A673 (cell line): ENCODE measurements at regions not wholly inside any gene's neighbourhood (a gene's known extent, or its start where the extent isn't known, plus 50 kb on each side); places are given as distances from the start of the nearest gene placed in this dataset.
A peak's percentile ranks its signal among the peaks of the same experiment; 100 is the strongest.

ENCODE experiments used
- BruUV-seq: library from RNA; stranded (reverse); fragments of 400-500 nt; replicated peaks from 2 replicates; lab custom pipeline; 2021; lab: Mats Ljungman, UMichigan
- CTCF ChIA-PET: fragments of 300-600 bp; sonication (Branson Sonifier 250); formaldehyde crosslinking; loops from one replicate; lab custom pipeline; 2022; ENCODE audit warnings: antibody characterized with exemption; lab: Charles Lee
- POLR2A ChIA-PET: fragments of 300-600 bp; sonication (Branson Sonifier 250); formaldehyde crosslinking; loops from one replicate; lab custom pipeline; 2022; ENCODE audit warnings: antibody characterized with exemption; ENCODE audit not compliant: low non-redundant PET; lab: Charles Lee
- DNase-seq: peaks from one replicate; pipeline ENCODE4 v3.0.0-alpha.2; 2015; ENCODE audit warnings: low spot score
- H3K27ac ChIP-seq: fragments of 200-600 bp; sonication (generic); 2 replicates; pipeline ENCODE4 v1.5.1; 2016; ENCODE audit warnings: mixed run types, low read depth, mild to moderate bottlenecking, mixed read lengths, antibody characterized with exemption, low read length; ENCODE audit not compliant: poor library complexity, severe bottlenecking
- H3K27me3 ChIP-seq: fragments of 200-600 bp; sonication (generic); replicated peaks from 2 replicates; pipeline ENCODE4 v1.6.1; 2017; ENCODE audit warnings: mixed run types, low read depth, mild to moderate bottlenecking, mixed read lengths, antibody characterized with exemption, low read length; ENCODE audit not compliant: insufficient read depth, poor library complexity
- H3K36me3 ChIP-seq: fragments of 200-600 bp; sonication (generic); 2 replicates; pipeline ENCODE4 v1.6.1; 2016; ENCODE audit warnings: mixed run types, mild to moderate bottlenecking, mixed read lengths, antibody characterized with exemption, low read length; ENCODE audit not compliant: insufficient read depth, poor library complexity, severe bottlenecking
- H3K4me1 ChIP-seq: fragments of 200-600 bp; sonication (generic); 2 replicates; pipeline ENCODE4 v1.6.1; 2017; ENCODE audit warnings: mixed run types, mild to moderate bottlenecking, mixed read lengths, antibody characterized with exemption, low read length; ENCODE audit not compliant: insufficient read depth, poor library complexity, severe bottlenecking
- H3K4me3 ChIP-seq: fragments of 200-600 bp; sonication (generic); 2 replicates; pipeline ENCODE4 v1.5.1; 2016; ENCODE audit warnings: low read depth, mixed run types, mild to moderate bottlenecking, mixed read lengths, low read length; ENCODE audit not compliant: poor library complexity, severe bottlenecking
- H3K9me3 ChIP-seq: fragments of 200-600 bp; sonication (generic); 2 replicates; pipeline ENCODE4 v1.6.1; 2016; ENCODE audit warnings: mixed run types, low read depth, mild to moderate bottlenecking, mixed read lengths, antibody characterized with exemption, low read length; ENCODE audit not compliant: poor library complexity, severe bottlenecking
- EZH2 ChIP-seq: fragments of 200-600 bp; sonication (generic); IDR thresholded peaks from 2 replicates; pipeline ENCODE4 v1.6.1; 2017; ENCODE audit warnings: borderline replicate concordance, low read depth, mild to moderate bottlenecking, mixed read lengths, antibody characterized with exemption, low read length; ENCODE audit not compliant: poor library complexity, severe bottlenecking
- intact Hi-C: fragments of 100-400 bp; cut with micrococcal nuclease; formaldehyde crosslinking; loops from one replicate; pipeline ENCODE4 v1.10.0; 2022; ENCODE audit not compliant: unreplicated experiment
- TF ChIP-seq, protein P1 (sequence below): fragments of 300-800, 200-600 bp; sonication (generic); conservative IDR thresholded peaks from 2 replicates; pipeline ENCODE4 v1.5.1; 2017; ENCODE audit warnings: low read depth, mild to moderate bottlenecking, antibody characterized with exemption, low read length, moderate library complexity, mixed read lengths

- ChIA-PET CTCF (interaction anchor here (0.8 kb wide), 1 partner anchor 75 kb away, joined by 3 read pairs; no protein-coding TSS in a partner anchor), POLR2A (no interaction called here)
Observed at GRCh38 chr1:95308276-95309030, 74.4 kb downstream of the RWDD3 start.

GRCh38 chr1:95309031-95309471 lies 75.0 kb downstream of the RWDD3 start:
- Histone ChIP-seq H3K4me1 (peaks cover 12% of the 10 kb centered on the region), H3K27me3 (no peaks in the 10 kb centered on the region), H3K9me3 (no peaks in the 10 kb centered on the region), H3K36me3 (no peaks in the 10 kb centered on the region), H3K4me3 (no peak overlapping the region), H3K27ac (no peak overlapping the region)
- intact Hi-C loops = no loop called here
- BruUV-seq = no TSS peak
- CTCF ChIA-PET = interaction anchor here (0.8 kb wide), 1 partner anchor 76 kb away, joined by 3 read pairs; no protein-coding TSS in a partner anchor
- POLR2A ChIA-PET = no interaction called here
- DNase-seq = peak; percentile 79
- TF ChIP-seq EZH2 = no peak
- TF ChIP-seq, protein P1, sequence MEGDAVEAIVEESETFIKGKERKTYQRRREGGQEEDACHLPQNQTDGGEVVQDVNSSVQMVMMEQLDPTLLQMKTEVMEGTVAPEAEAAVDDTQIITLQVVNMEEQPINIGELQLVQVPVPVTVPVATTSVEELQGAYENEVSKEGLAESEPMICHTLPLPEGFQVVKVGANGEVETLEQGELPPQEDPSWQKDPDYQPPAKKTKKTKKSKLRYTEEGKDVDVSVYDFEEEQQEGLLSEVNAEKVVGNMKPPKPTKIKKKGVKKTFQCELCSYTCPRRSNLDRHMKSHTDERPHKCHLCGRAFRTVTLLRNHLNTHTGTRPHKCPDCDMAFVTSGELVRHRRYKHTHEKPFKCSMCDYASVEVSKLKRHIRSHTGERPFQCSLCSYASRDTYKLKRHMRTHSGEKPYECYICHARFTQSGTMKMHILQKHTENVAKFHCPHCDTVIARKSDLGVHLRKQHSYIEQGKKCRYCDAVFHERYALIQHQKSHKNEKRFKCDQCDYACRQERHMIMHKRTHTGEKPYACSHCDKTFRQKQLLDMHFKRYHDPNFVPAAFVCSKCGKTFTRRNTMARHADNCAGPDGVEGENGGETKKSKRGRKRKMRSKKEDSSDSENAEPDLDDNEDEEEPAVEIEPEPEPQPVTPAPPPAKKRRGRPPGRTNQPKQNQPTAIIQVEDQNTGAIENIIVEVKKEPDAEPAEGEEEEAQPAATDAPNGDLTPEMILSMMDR = peak; percentile 86

More at GRCh38 chr1:95308276-95309030, 74.4 kb downstream of the RWDD3 start:
- no peak overlapping the region for H3K4me3 ChIP-seq
- peak; percentile 40 for DNase-seq
- no peaks in the 10 kb centered on the region for H3K27me3 ChIP-seq
- H3K4me1 ChIP-seq = peaks cover 14% of the 10 kb centered on the region
- H3K9me3 ChIP-seq = no peaks in the 10 kb centered on the region
- H3K36me3 ChIP-seq = no peaks in the 10 kb centered on the region
- BruUV-seq = no TSS peak
- intact Hi-C loops = no loop called here
- TF ChIP-seq EZH2 = no peak
- TF ChIP-seq, protein P1 = no peak
- H3K27ac ChIP-seq = no peak overlapping the region

GRCh38 chr1:95311014-95311413 lies 77.0 kb downstream of the RWDD3 start:
- POLR2A ChIA-PET = no interaction called here
- Histone ChIP-seq H3K36me3 (no peaks in the 10 kb centered on the region), H3K4me1 (peaks cover 12% of the 10 kb centered on the region), H3K27me3 (no peaks in the 10 kb centered on the region), H3K27ac (no peak overlapping the region), H3K4me3 (no peak overlapping the region), H3K9me3 (no peaks in the 10 kb centered on the region)
- no peak for DNase-seq
- intact Hi-C loops = no loop called here
- TF ChIP-seq, protein P1 = no peak
- no peak for TF ChIP-seq EZH2
- CTCF ChIA-PET = no interaction called here
- no TSS peak for BruUV-seq
